C4-2B (cell line): ENCODE measurements at regions not wholly inside any gene's neighbourhood (a gene's known extent, or its start where the extent isn't known, plus 50 kb on each side); places are given as distances from the start of the nearest gene placed in this dataset.

ENCODE experiments used
- ZFX ChIP-seq: fragments of 450-650 bp; IDR thresholded peaks from 2 replicates; pipeline ENCODE4 v1.6.1; 2017
- TF ChIP-seq, protein P1 (sequence below): fragments of 450-650 bp; conservative IDR thresholded peaks from 2 replicates; pipeline ENCODE4 v1.5.1; 2017; ENCODE audit warnings: mild to moderate bottlenecking

- TF ChIP-seq, protein P1, sequence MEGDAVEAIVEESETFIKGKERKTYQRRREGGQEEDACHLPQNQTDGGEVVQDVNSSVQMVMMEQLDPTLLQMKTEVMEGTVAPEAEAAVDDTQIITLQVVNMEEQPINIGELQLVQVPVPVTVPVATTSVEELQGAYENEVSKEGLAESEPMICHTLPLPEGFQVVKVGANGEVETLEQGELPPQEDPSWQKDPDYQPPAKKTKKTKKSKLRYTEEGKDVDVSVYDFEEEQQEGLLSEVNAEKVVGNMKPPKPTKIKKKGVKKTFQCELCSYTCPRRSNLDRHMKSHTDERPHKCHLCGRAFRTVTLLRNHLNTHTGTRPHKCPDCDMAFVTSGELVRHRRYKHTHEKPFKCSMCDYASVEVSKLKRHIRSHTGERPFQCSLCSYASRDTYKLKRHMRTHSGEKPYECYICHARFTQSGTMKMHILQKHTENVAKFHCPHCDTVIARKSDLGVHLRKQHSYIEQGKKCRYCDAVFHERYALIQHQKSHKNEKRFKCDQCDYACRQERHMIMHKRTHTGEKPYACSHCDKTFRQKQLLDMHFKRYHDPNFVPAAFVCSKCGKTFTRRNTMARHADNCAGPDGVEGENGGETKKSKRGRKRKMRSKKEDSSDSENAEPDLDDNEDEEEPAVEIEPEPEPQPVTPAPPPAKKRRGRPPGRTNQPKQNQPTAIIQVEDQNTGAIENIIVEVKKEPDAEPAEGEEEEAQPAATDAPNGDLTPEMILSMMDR = no peak
- no peak for TF ChIP-seq ZFX
Observed at GRCh38 chrX:57822818-57823217, 87.4 kb downstream of the ZXDA start.
